NCI-H1105 (cell line): ENCODE measurements at regions not wholly inside any gene's neighbourhood (a gene's known extent, or its start where the extent isn't known, plus 50 kb on each side); places are given as distances from the start of the nearest gene placed in this dataset.
"Not testable (repeated sequence)": the region's sequence is repeated elsewhere in the genome, so short reads cannot be mapped to it uniquely, and the experiment has no call there.

Source experiments
- DNase-seq: peaks from one replicate; lab custom pipeline; 2025; lab: John Stamatoyannopoulos, UW

GRCh38 chr7:55743454-55743717 is 119.2 kb downstream of the SEPTIN14 start:
- DNase-seq, result not testable (repeated sequence)

- DNase-seq, result not testable (repeated sequence)
Observed at GRCh38 chr7:55742651-55743453, 119.7 kb downstream of the SEPTIN14 start.

GRCh38 chr7:55741721-55742631 is 120.6 kb downstream of the SEPTIN14 start:
- not testable (repeated sequence) for DNase-seq

DNA sequence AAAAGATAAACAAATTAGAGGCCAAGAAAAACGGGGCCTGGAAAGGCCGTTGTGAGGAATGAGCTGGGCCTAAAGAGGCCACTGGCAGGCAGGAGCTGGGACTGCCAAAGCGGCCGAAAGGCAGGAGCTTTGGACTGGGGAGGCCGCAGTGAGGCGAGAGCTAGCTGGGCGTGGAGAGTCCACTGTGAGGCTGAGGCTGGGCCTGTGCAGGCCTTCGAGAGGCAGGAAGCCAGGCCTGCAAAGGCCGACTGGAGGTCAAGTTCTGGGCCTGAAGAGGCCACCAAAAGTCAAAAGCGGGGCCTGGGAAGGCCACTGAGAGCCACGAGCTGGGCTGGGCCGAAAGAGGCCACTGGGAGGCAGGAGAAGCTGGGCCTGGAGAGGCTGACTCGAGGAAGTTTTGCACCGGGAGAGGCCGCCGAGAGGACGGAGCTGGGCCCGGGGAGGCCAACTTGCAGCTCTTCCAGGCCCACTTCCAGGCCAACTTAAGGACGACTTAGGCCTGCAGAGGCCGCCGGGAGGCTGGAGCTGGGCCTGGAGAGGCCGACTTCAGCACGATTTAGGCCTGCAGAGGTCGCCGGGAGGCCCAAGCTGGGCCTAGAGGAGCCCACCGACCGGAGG is 121.8 kb downstream of the SEPTIN14 start:
- DNase-seq, result not testable (repeated sequence)

GRCh38 chr7:55740053-55740452 is 122.5 kb downstream of the SEPTIN14 start:
- not testable (repeated sequence) for DNase-seq

DNA sequence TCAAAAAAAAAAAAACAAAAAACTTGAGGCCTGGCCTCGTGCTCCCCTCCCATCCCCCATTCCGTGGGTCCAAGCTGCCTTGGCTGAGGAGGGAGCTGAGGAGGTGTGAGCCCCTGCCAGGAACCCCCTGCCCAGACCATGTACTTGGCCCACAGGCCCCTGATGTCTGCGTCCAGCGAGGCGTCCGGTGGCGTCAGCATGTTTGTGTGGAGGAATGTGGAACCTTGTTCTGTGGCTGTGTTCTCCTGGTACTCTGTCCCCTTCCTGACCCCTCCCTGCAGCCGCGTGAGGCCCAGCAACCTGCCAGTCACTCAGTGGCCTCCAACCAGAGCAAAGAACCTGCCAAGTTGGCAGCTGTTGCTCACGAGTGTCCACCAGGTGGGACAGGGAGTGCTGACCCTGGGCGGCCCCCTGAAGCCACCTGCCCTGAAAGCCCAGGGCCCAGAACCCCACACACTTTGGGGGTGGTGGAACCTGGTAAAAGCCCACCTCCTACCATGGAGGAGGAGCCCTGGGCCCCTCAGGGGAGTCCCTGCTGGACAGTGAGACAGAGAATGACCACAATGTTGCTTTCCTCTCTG is 125.8 kb downstream of the SEPTIN14 start:
- not testable (repeated sequence) for DNase-seq

DNA sequence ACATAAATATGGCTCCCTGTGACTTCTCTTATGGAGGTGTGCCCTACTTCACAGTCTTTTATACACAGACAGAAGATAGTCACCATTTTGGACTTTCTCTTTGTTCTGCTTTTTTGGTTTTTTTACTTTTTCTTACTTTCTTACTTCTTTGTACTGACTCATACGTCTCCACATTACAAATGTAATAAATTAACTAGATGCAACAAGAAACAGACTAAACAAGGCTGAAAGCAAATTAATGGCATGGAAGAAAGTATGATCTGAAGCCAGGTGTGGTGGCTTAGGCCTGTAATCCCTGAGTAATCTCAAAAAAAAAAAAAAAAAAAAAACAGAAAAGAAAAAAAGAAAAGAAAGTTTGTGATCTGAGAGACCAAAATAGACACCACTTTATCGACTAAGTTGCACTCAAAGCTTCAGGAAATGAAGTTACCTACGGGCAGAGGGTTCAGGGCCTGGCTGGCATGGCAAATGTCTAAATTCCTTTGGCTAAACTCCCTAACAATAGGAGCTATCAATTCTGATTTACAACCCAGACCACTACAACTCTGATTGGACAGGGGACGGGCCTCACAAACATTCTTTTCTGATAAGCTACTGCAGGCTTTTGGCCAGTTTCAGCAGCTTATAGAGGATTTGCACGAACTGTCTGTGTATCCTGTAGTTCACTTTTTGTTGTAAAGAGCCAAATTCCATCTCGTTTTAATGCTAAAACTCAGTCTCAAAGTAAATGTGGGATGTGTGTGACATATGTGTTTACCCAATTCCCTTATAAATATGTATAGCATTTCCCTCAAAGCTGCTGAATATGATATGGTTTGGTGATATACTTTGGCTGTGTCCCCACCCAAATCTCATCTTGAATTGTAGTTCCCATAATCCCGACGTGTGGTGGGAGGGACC is 129.1 kb downstream of the SEPTIN14 start:
- DNase-seq, result no peak

DNA sequence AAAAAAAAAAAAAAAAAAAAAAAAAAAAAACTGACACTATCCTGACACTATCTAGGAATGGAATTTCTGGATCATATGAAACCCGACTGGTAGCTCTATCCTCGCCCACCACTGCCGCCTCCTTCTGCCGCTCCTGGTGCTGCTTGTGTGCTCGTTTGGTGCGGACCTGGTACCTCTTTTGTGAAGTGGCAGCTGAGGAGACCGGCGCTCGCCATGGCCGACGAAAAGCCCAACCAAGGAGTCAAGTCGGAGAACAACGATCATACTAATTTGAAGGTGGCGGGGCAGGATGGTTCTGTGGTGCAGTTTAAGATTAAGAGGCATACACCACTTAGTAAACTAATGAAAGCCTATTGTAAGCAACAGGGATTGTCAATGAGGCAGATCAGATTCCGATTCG is 130.6 kb downstream of the SEPTIN14 start:
- no peak for DNase-seq

GRCh38 chr7:55730197-55730596 is 132.4 kb downstream of the SEPTIN14 start:
- no peak for DNase-seq

DNA sequence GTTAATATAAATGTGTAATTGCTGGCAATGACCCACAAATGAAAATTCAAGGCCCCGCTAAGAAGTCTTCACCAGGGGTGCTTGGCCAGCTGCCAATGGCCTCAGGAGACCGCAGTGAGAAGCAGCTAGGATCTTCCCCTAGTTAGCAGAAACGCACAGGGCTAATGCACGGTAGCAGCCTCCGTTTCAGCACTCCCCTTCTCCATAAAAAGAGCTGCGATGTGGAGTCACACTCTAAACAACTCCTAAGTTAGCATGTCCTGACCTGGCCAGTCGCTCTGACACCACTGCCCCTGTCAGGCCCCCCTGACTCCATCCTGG is 139.0 kb downstream of the SEPTIN14 start:
- DNase-seq, result no peak

DNA sequence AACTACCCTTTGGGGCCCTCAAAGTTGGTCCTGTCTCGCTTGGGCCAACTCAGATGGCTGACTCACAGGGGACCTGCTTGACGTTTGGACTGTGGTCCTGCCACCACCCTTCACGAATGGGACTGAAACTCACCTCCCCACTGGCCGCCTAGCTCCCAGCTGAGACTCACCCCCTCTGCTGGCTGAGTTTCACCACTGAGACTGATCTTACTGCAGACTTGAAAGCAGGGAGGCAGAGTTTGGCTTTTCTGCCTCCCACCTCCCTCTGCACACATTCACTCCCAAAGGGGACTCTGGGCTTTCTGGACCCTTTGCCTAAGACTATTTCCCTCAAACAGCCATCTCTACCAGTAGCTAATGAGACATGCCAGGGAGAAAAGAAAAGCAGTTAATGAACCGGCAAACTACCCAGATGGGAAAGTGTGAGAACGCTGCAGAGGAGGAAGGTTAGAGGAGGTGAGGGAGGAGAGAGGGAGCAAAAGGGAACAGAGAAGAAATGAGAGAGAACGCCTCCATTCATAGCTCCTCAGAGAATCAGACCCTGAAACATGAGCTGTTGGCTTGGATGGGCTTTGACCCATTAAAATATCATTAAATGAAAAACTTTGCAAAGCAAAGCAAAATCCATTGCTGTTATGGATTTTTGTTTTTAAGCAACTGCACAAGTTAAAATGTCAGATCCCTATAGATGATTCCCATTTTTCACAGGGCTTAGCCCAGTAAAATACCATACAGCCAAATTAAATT is 139.5 kb downstream of the SEPTIN14 start:
- DNase-seq, result not testable (repeated sequence)

DNA sequence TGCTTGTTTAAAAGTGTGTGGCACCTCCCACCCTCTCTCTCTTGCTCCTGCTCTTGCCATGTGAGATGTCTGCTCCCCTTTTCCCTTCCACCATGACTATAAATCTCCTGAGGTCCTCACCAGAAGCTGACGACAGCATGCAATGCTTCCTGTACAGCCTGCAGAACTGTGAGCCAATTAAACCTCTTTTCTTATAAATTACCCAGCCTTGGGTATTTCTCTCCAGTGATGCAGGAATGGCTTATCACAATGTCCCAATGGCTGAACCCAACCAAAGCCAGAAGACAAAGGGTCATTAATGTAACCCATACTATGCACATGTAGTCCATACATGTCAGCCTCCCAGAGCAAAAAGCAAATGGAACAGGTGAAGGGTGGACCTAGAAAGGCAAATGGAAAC is 141.5 kb downstream of the SEPTIN14 start:
- DNase-seq, result not testable (repeated sequence)

DNA sequence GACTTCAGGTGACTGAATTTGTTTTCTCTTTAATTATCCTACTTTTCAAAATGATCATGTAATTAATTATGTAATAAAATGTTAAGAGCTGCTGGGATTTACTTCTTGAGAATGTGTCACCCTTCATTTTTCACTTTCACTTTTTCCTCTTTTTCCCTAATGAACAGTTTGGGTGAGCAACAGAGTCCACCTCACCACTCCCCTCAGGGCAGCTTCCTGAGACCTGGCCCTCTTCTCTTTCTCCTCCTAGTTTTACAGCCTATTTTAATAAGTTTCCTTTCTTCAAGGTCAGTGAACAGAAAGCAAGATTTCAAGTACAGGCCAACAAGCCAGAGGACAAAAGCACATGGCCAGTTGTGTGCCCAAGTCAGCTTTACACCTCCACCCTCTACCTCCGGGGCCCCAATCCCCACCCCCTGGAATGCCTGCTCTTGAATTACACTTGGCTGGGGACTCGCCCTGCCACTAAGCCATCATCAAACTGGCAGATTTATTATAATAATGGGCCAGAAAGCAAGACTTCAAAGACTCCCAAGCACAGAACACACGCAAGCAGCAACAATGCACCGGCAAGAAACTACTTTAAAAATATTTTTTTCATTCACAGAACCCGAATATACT is 143.1 kb upstream of the VOPP1 start:
- DNase-seq, result not testable (repeated sequence)

GRCh38 chr7:55714370-55714769 is 142.1 kb upstream of the VOPP1 start:
- DNase-seq, result not testable (repeated sequence)

DNA sequence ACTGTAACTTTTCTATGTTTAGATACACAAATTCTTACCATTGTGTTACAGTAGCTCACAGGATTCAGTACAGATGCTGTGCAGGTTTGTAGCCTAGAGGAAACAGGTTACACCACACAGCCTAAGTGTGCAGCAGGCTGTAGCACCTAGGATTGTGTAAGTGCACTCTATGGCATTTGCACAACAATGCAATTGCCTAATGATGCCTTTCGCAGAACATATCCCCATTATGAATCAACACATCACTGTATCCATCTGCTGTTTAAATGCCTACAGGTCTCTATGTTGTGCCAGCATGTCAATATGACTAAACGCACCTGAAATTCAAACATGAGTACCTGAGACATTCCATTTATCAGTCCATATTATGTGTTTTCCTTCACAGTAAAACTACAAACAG is 138.0 kb upstream of the VOPP1 start:
- DNase-seq, result not testable (repeated sequence)

- DNase-seq, result not testable (repeated sequence)
Observed at GRCh38 chr7:55708028-55708427, 135.7 kb upstream of the VOPP1 start.

DNA sequence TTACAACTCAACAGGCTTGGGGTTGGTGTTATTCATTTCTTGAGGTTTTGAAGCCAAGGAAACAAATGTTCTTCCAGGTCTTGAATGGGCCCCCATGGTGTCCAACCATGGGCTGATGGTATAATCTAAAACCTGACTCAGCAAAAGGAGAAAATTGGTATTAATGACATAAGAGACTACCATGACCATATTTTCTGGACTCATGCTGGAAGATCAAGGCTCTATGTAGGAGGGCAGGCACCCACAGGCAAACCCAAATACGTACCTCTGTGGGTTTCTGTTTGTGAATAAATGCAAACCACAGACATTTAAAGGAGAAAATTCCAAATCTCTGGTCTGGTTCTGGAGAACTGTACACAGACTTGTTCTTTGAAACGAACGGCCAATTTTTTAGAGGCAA is 135.1 kb upstream of the VOPP1 start:
- DNase-seq, result not testable (repeated sequence)

GRCh38 chr7:55706451-55707195 is 134.3 kb upstream of the VOPP1 start:
- DNase-seq, result not testable (repeated sequence)

DNA sequence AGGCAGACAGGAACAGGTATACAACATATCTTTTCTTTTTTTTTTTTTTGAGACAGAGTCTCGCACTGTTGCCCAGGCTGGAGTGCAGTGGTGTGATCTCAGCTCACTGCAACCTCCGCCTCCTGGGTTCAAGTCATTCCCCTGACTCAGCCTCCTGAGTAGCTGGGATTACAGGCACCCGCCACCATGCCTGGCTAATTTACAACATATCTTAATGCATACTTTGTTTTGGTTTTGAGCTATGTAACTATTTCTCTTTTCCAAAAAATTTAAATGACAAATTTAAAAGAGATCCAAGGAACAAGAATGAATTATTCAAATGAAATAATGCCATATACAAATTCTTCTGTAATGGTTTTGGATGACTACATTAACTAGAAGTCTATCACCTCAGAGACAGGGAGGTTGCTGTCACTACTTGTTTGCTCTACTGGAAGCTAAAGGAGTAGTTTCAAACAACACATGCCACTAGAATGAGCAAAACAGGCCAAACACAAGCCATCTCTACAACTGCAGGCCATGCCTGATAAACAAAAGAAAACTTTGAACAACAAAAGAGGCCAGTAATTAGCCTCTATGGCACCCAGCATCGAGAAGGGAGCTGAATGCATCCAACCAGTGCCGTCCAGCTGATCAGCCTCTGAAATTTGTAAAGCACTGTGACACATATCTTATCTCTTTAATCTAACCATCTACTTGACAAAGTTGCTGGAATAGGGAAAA is 133.6 kb upstream of the VOPP1 start:
- not testable (repeated sequence) for DNase-seq
